Amniotic epithelial cell (primary cell): ENCODE measurements at regions not wholly inside any gene's neighbourhood (a gene's known extent, or its start where the extent isn't known, plus 50 kb on each side); places are given as distances from the start of the nearest gene placed in this dataset.

ENCODE experiments used
- DNase-seq: peaks from one replicate; pipeline ENCODE4 v3.0.0-alpha.2; 2010; ENCODE audit warnings: low read depth

GRCh38 chr10:131673396-131673795, 227.4 kb upstream of the PPP2R2D start:
- no peak for DNase-seq

GRCh38 chr10:131674130-131674529, 226.7 kb upstream of the PPP2R2D start:
- no peak for DNase-seq

- no peak for DNase-seq
Observed at GRCh38 chr10:131675104-131675503, 225.7 kb upstream of the PPP2R2D start.

- no peak for DNase-seq
Observed at GRCh38 chr10:131676046-131676799, 224.6 kb upstream of the PPP2R2D start.

GRCh38 chr10:131676800-131677421, 223.9 kb upstream of the PPP2R2D start:
- DNase-seq = no peak

GRCh38 chr10:131677671-131678070, 223.1 kb upstream of the PPP2R2D start:
- no peak for DNase-seq

- no peak for DNase-seq
Observed at GRCh38 chr10:131678171-131678570, 222.6 kb upstream of the PPP2R2D start.

GRCh38 chr10:131678613-131679012, 222.2 kb upstream of the PPP2R2D start:
- DNase-seq = no peak

GRCh38 chr10:131679926-131680325, 220.9 kb upstream of the PPP2R2D start:
- no peak for DNase-seq

GRCh38 chr10:131681122-131681521, 219.7 kb upstream of the PPP2R2D start:
- no peak for DNase-seq

- DNase-seq = no peak
Observed at GRCh38 chr10:131681656-131682055, 219.2 kb upstream of the PPP2R2D start.

- no peak for DNase-seq
Observed at GRCh38 chr10:131682271-131682962, 218.4 kb upstream of the PPP2R2D start.

GRCh38 chr10:131683281-131683861, 217.4 kb upstream of the PPP2R2D start:
- no peak for DNase-seq

- no peak for DNase-seq
Observed at GRCh38 chr10:131683941-131684340, 216.9 kb upstream of the PPP2R2D start.

GRCh38 chr10:131685007-131685406, 215.8 kb upstream of the PPP2R2D start:
- no peak for DNase-seq

GRCh38 chr10:131685576-131685975, 215.2 kb upstream of the PPP2R2D start:
- no peak for DNase-seq

- DNase-seq = no peak
Observed at GRCh38 chr10:131686781-131687420, 213.9 kb upstream of the PPP2R2D start.

GRCh38 chr10:131688304-131688703, 212.5 kb upstream of the PPP2R2D start:
- no peak for DNase-seq

- DNase-seq = no peak
Observed at GRCh38 chr10:131689016-131689415, 211.8 kb upstream of the PPP2R2D start.

- DNase-seq = no peak
Observed at GRCh38 chr10:131689486-131689885, 211.3 kb upstream of the PPP2R2D start.

GRCh38 chr10:131689954-131690757, 210.7 kb upstream of the PPP2R2D start:
- no peak for DNase-seq
